GM23248 (cell line): ENCODE measurements at regions not wholly inside any gene's neighbourhood (a gene's known extent, or its start where the extent isn't known, plus 50 kb on each side); places are given as distances from the start of the nearest gene placed in this dataset.

Experiments
- DNase-seq: peaks from one replicate; pipeline ENCODE4 v3.0.0-alpha.2; 2015
- H2AFZ ChIP-seq: fragments of 200-600 bp; sonication (generic); 2 replicates; pipeline ENCODE4 v1.6.1; 2016; ENCODE audit warnings: antibody characterized with exemption
- H3F3A ChIP-seq: fragments of 200-600 bp; sonication (generic); 2 replicates; pipeline ENCODE4 v1.6.1; 2016; ENCODE audit warnings: mild to moderate bottlenecking, antibody characterized with exemption, mixed run types; ENCODE audit not compliant: insufficient read depth
- H3K27ac ChIP-seq: fragments of 200-600 bp; sonication (generic); 2 replicates; pipeline ENCODE4 v1.5.1; 2016; ENCODE audit warnings: mild to moderate bottlenecking
- H3K27me3 ChIP-seq: fragments of 200-600 bp; sonication (generic); replicated peaks from 2 replicates; pipeline ENCODE4 v1.6.1; 2016; ENCODE audit warnings: mild to moderate bottlenecking; ENCODE audit not compliant: insufficient read depth
- H3K36me3 ChIP-seq: fragments of 200-600 bp; sonication (generic); 2 replicates; pipeline ENCODE4 v1.6.1; 2016; ENCODE audit warnings: low read depth, mild to moderate bottlenecking
- H3K4me1 ChIP-seq: fragments of 200-600 bp; sonication (generic); 2 replicates; pipeline ENCODE4 v1.6.1; 2016; ENCODE audit warnings: mild to moderate bottlenecking; ENCODE audit not compliant: insufficient read depth
- H3K4me2 ChIP-seq: fragments of 200-600 bp; sonication (generic); one replicate; pipeline ENCODE4 v1.6.1; 2016; ENCODE audit warnings: mild to moderate bottlenecking; ENCODE audit not compliant: unreplicated experiment
- H3K4me3 ChIP-seq: fragments of 200-600 bp; sonication (generic); 2 replicates; pipeline ENCODE4 v1.5.1; 2016; ENCODE audit warnings: mild to moderate bottlenecking
- H3K79me2 ChIP-seq: fragments of 200-600 bp; sonication (generic); 2 replicates; pipeline ENCODE4 v1.6.1; 2016; ENCODE audit warnings: mild to moderate bottlenecking; ENCODE audit not compliant: insufficient read depth
- H3K9ac ChIP-seq: fragments of 200-600 bp; sonication (generic); 2 replicates; pipeline ENCODE4 v1.6.1; 2016; ENCODE audit warnings: mild to moderate bottlenecking
- H3K9me2 ChIP-seq: fragments of 200-600 bp; sonication (generic); 2 replicates; pipeline ENCODE4 v1.6.1; 2016; ENCODE audit warnings: mixed run types, mild to moderate bottlenecking, moderate library complexity; ENCODE audit not compliant: insufficient read depth
- H3K9me3 ChIP-seq: fragments of 200-600 bp; sonication (generic); one replicate; pipeline ENCODE4 v1.6.1; 2017; ENCODE audit warnings: low read depth
- H4K20me1 ChIP-seq: fragments of 200-600 bp; sonication (generic); 2 replicates; pipeline ENCODE4 v1.6.0; 2016; ENCODE audit not compliant: insufficient read depth
- EZH2 ChIP-seq: fragments of 200-600 bp; sonication (generic); IDR thresholded peaks from 2 replicates; pipeline ENCODE4 v1.6.1; 2018; ENCODE audit warnings: antibody characterized with exemption, mild to moderate bottlenecking; ENCODE audit not compliant: insufficient read depth, poor library complexity, severe bottlenecking
- EZH2phosphoT487 ChIP-seq: fragments of 200-600 bp; sonication (generic); IDR thresholded peaks from 2 replicates; pipeline ENCODE4 v1.6.1; 2018; ENCODE audit warnings: antibody characterized with exemption, moderate library complexity, mild to moderate bottlenecking, low read depth; ENCODE audit not compliant: insufficient read depth
- WGBS, 2 experiments: methylation state at CpG; one replicate each; pipeline ENCODE4 v1.1.6; 2015 to 2017; ENCODE audit warnings: low lambda C conversion rate in 2 of 2, low coverage in 1 of 2; ENCODE audit errors: missing lambda C conversion rate in 2 of 2; 5-methylcytosine and 5-hydroxymethylcytosine counted together
- in situ Hi-C: fragments of 300-500 bp; cut with MboI; formaldehyde crosslinking; loops from 2 replicates; pipeline ENCODE4 v1.15.0; 2020

- in situ Hi-C loops: no loop called here
- no peaks in the 10 kb centered on the region for H3K36me3 ChIP-seq
- H4K20me1 ChIP-seq: no peaks in the 10 kb centered on the region
- no peaks in the 10 kb centered on the region for H3K27me3 ChIP-seq
- H3F3A ChIP-seq: no peaks in the 10 kb centered on the region
- H3K9ac ChIP-seq: no peak overlapping the region
- WGBS, 2 experiments: 4 to 20% methylated on average over 1 of the region's 1 CpG
- H3K4me1 ChIP-seq: no peaks in the 10 kb centered on the region
- no peak for TF ChIP-seq EZH2
- no peak overlapping the region for H2AFZ ChIP-seq
- no peaks in the 10 kb centered on the region for H3K79me2 ChIP-seq
- H3K4me2 ChIP-seq: no peak overlapping the region
- no peak overlapping the region for H3K27ac ChIP-seq
- H3K9me2 ChIP-seq: no peaks in the 10 kb centered on the region
- no peak overlapping the region for H3K4me3 ChIP-seq
- no peak for DNase-seq
- H3K9me3 ChIP-seq: no peaks in the 10 kb centered on the region
These were observed 207.9 kb downstream of the BMP4 start for GRCh38 chr14:53748691-53749090.

- Histone ChIP-seq H3K36me3 (no peaks in the 10 kb centered on the region), H3K9ac (no peak overlapping the region), H3K4me3 (no peak overlapping the region), H4K20me1 (no peaks in the 10 kb centered on the region), H3F3A (no peaks in the 10 kb centered on the region), H3K4me1 (no peaks in the 10 kb centered on the region), H3K27ac (no peak overlapping the region), H3K9me2 (no peaks in the 10 kb centered on the region), H3K9me3 (no peaks in the 10 kb centered on the region), H3K79me2 (no peaks in the 10 kb centered on the region), H3K4me2 (no peak overlapping the region), H3K27me3 (no peaks in the 10 kb centered on the region), H2AFZ (no peak overlapping the region)
- TF ChIP-seq EZH2: no peak
- TF ChIP-seq EZH2phosphoT487: no peak
- no peak for DNase-seq
- WGBS, 2 experiments: 3 to 17% methylated on average over 1 of the region's 1 CpG
- in situ Hi-C loops: no loop called here
These were observed 211.8 kb downstream of the BMP4 start for GRCh38 chr14:53744857-53745256.

- Histone ChIP-seq H3K4me3 (no peak overlapping the region), H3K9me3 (no peaks in the 10 kb centered on the region), H3K4me2 (no peak overlapping the region), H3K79me2 (no peaks in the 10 kb centered on the region), H3K36me3 (no peaks in the 10 kb centered on the region), H3K4me1 (no peaks in the 10 kb centered on the region), H3K27ac (no peak overlapping the region), H2AFZ (no peak overlapping the region), H3K27me3 (no peaks in the 10 kb centered on the region), H3F3A (no peaks in the 10 kb centered on the region), H3K9ac (no peak overlapping the region), H3K9me2 (no peaks in the 10 kb centered on the region), H4K20me1 (no peaks in the 10 kb centered on the region)
- in situ Hi-C loops: no loop called here
- TF ChIP-seq EZH2phosphoT487 (no peak), EZH2 (no peak)
- WGBS, 2 experiments: 13% methylated on average over 5 of the region's 5 CpGs
- DNase-seq: no peak
These were observed 213.3 kb downstream of the BMP4 start for GRCh38 chr14:53743371-53743770.

- no peak overlapping the region for H3K9ac ChIP-seq
- no peaks in the 10 kb centered on the region for H3K36me3 ChIP-seq
- no peaks in the 10 kb centered on the region for H3K27me3 ChIP-seq
- in situ Hi-C loops: no loop called here
- no peak for TF ChIP-seq EZH2phosphoT487
- no peak for TF ChIP-seq EZH2
- H3K4me1 ChIP-seq: no peaks in the 10 kb centered on the region
- H3K9me2 ChIP-seq: no peaks in the 10 kb centered on the region
- H4K20me1 ChIP-seq: no peaks in the 10 kb centered on the region
- no peaks in the 10 kb centered on the region for H3F3A ChIP-seq
- 60 to 62% methylated on average over 3 of the region's 3 CpGs for WGBS, 2 experiments
- no peak overlapping the region for H3K4me2 ChIP-seq
- H3K9me3 ChIP-seq: no peaks in the 10 kb centered on the region
- H3K27ac ChIP-seq: no peak overlapping the region
- H3K79me2 ChIP-seq: no peaks in the 10 kb centered on the region
- no peak overlapping the region for H3K4me3 ChIP-seq
- no peak overlapping the region for H2AFZ ChIP-seq
- DNase-seq: no peak
These were observed 214.4 kb downstream of the BMP4 start for GRCh38 chr14:53742233-53742620.
